ENCODE measurements at regions not wholly inside any gene's neighbourhood (a gene's known extent, or its start where the extent isn't known, plus 50 kb on each side); places are given as distances from the start of the nearest gene placed in this dataset.
"Not testable (repeated sequence)": the region's sequence is repeated elsewhere in the genome, so short reads cannot be mapped to it uniquely, and the experiment has no call there.

- TF ChIP-seq CTCF, POLR2A (IDR thresholded peaks at IDR 0.05): not testable (repeated sequence)
Measured at GRCh38 chr22:26840770-26841169, 183.4 kb downstream of the MIAT start.

Data from prostate gland (tissue), 2 donors.